ENCODE measurements at regions not wholly inside any gene's neighbourhood (a gene's known extent, or its start where the extent isn't known, plus 50 kb on each side); places are given as distances from the start of the nearest gene placed in this dataset.

- Histone ChIP-seq H3K36me3 (ENCODE audit: low read depth) (no peaks in the 10 kb centered on the region), H3K27me3 (ENCODE audit: insufficient read depth, poor library complexity, severe bottlenecking) (no peaks in the 10 kb centered on the region), H3K27ac (ENCODE audit: poor library complexity, severe bottlenecking) (no peak overlapping the region), H3K4me1 (ENCODE audit: insufficient read depth, poor library complexity, severe bottlenecking) (no peaks in the 10 kb centered on the region), H3K9me3 (ENCODE audit: severe bottlenecking) (no peaks in the 10 kb centered on the region), H3K4me3 (ENCODE audit: severe bottlenecking) (no peak overlapping the region)
- ATAC-seq (ENCODE audit: low read depth) (no peak), DNase-seq (ENCODE audit: low spot score) (no peak)
- no peak for TF ChIP-seq CTCF (IDR thresholded peaks at IDR 0.05; ENCODE audit: poor library complexity, severe bottlenecking)
These were observed 301.7 kb downstream of the EIPR1 start for GRCh38 chr2:3075991-3076340.

GRCh38 chr2:3075316-3075990 lies 302.2 kb downstream of the EIPR1 start:
- ATAC-seq (ENCODE audit: low read depth), result no peak
- Histone ChIP-seq H3K36me3 (ENCODE audit: low read depth) (no peaks in the 10 kb centered on the region), H3K27ac (ENCODE audit: poor library complexity, severe bottlenecking) (no peak overlapping the region), H3K27me3 (ENCODE audit: insufficient read depth, poor library complexity, severe bottlenecking) (no peaks in the 10 kb centered on the region), H3K9me3 (ENCODE audit: severe bottlenecking) (no peaks in the 10 kb centered on the region), H3K4me3 (ENCODE audit: severe bottlenecking) (no peak overlapping the region), H3K4me1 (ENCODE audit: insufficient read depth, poor library complexity, severe bottlenecking) (no peaks in the 10 kb centered on the region)
- no peak for TF ChIP-seq CTCF (IDR thresholded peaks at IDR 0.05; ENCODE audit: poor library complexity, severe bottlenecking)
- no peak for DNase-seq (ENCODE audit: low spot score)

- Histone ChIP-seq H3K9me3 (ENCODE audit: severe bottlenecking) (no peaks in the 10 kb centered on the region), H3K27me3 (ENCODE audit: insufficient read depth, poor library complexity, severe bottlenecking) (no peaks in the 10 kb centered on the region), H3K36me3 (ENCODE audit: low read depth) (no peaks in the 10 kb centered on the region), H3K4me1 (ENCODE audit: insufficient read depth, poor library complexity, severe bottlenecking) (no peaks in the 10 kb centered on the region), H3K4me3 (ENCODE audit: severe bottlenecking) (no peak overlapping the region), H3K27ac (ENCODE audit: poor library complexity, severe bottlenecking) (no peak overlapping the region)
- DNase-seq (ENCODE audit: low spot score) (no peak), ATAC-seq (ENCODE audit: low read depth) (no peak)
- TF ChIP-seq CTCF (IDR thresholded peaks at IDR 0.05; ENCODE audit: poor library complexity, severe bottlenecking), result no peak
These were observed 303.9 kb downstream of the EIPR1 start for GRCh38 chr2:3073704-3074103.

- Histone ChIP-seq H3K9me3 (ENCODE audit: severe bottlenecking) (no peaks in the 10 kb centered on the region), H3K36me3 (ENCODE audit: low read depth) (no peaks in the 10 kb centered on the region), H3K27ac (ENCODE audit: poor library complexity, severe bottlenecking) (no peak overlapping the region), H3K4me3 (ENCODE audit: severe bottlenecking) (no peak overlapping the region), H3K4me1 (ENCODE audit: insufficient read depth, poor library complexity, severe bottlenecking) (no peaks in the 10 kb centered on the region), H3K27me3 (ENCODE audit: insufficient read depth, poor library complexity, severe bottlenecking) (no peaks in the 10 kb centered on the region)
- no peak for TF ChIP-seq CTCF (IDR thresholded peaks at IDR 0.05; ENCODE audit: poor library complexity, severe bottlenecking)
- no peak for DNase-seq (ENCODE audit: low spot score)
- no peak for ATAC-seq (ENCODE audit: low read depth)
These were observed 304.5 kb downstream of the EIPR1 start for GRCh38 chr2:3073041-3073595.

GRCh38 chr2:3071685-3072263 lies 305.8 kb downstream of the EIPR1 start:
- DNase-seq (ENCODE audit: low spot score), result no peak
- H3K9me3 ChIP-seq (ENCODE audit: severe bottlenecking), result no peaks in the 10 kb centered on the region

More at GRCh38 chr2:3071685-3072263, 305.8 kb downstream of the EIPR1 start:
- no peaks in the 10 kb centered on the region for H3K36me3 ChIP-seq (ENCODE audit: low read depth)
- no peak for TF ChIP-seq CTCF (IDR thresholded peaks at IDR 0.05; ENCODE audit: poor library complexity, severe bottlenecking)
- H3K4me1 ChIP-seq (ENCODE audit: insufficient read depth, poor library complexity, severe bottlenecking), result no peaks in the 10 kb centered on the region
- no peak for ATAC-seq (ENCODE audit: low read depth)
- H3K27ac ChIP-seq (ENCODE audit: poor library complexity, severe bottlenecking), result no peak overlapping the region
- no peak overlapping the region for H3K4me3 ChIP-seq (ENCODE audit: severe bottlenecking)
- H3K27me3 ChIP-seq (ENCODE audit: insufficient read depth, poor library complexity, severe bottlenecking), result no peaks in the 10 kb centered on the region

All from RWPE2 (cell line).